GM21737 (cell line): ENCODE measurements at regions not wholly inside any gene's neighbourhood (a gene's known extent, or its start where the extent isn't known, plus 50 kb on each side); places are given as distances from the start of the nearest gene placed in this dataset.
"Not testable (repeated sequence)": the region's sequence is repeated elsewhere in the genome, so short reads cannot be mapped to it uniquely, and the experiment has no call there.

Experiments used
- ATAC-seq: cut with Tn5 transposase; IDR thresholded peaks from one replicate; pipeline ENCODE4 v1.9.1; 2021; ENCODE audit warnings: mild to moderate bottlenecking, moderate library complexity; ENCODE audit not compliant: unreplicated experiment

DNA sequence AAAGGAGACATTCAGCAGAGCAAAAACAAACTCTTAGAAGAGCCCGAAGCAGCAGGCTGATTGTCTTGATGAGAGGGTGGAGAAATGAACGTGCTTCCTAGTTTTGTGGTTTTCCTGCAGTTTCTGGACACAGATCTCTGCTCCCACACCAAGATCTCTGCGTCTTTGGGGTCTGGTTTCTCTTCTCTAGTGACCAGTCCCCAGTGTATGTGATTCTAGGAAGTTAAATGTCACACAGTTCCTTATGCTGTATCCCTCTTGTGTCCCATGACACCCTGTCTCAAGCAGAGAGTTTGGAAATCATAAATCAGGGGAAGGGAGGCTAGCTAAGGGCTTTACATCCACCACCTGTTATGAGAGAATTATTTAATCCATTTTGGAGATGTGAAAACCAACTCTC is 55.4 kb upstream of the KLF14 start:
- ATAC-seq, result no peak

DNA sequence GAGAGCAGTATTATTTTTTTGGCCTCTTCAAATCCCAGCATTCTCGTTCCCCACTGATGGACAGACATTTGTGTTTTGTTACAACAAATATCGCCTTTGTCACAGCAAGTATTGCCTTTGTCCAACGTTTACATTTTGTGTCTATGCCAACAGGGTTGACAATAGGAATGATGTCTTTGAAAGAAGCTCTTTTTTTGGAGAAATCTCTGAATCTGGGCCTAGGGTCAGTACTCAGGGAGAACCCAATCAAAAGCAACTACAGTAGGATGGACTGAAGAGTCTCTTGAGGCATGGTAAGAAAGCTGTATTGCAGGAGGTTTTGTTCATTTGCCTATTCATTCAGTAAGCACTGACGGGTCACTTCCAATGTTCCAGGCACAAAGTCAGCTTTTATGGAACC is 57.7 kb upstream of the KLF14 start:
- ATAC-seq, result no peak

DNA sequence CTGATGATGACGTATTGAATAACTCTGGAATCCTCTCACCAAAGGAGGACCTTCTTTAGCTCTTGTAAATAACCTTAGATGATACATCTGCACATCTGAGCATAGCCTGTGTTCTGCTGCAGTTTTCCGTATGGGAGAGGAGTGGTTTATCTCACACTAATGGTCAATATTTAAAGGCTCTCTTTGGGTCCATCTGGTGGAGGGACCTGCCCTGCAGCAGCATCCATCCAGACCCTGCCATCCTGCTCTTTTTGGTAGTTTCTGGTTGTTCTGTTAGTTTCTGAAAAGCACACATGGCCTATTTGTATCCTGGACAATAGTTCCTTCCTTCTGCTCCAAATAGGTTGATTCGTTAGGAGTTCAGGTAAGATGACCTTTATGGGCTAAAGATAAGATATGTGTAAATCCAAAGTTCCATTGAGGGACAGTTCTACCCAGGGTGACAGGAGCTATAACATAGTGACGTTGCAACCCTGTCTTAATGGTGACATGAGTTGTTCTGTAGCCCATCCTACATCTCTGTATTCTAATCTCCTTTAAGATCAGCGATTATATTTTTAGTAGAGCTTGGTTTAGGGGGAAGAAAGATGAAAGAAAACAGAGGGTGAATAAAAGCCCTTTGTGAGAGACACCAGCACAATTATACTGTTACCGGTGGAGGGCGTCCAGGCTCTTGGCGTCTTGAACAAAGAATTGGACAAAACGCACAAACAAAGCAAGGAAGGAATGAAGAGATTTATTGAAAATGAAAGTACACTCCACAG is 60.0 kb upstream of the KLF14 start:
- no peak for ATAC-seq

DNA sequence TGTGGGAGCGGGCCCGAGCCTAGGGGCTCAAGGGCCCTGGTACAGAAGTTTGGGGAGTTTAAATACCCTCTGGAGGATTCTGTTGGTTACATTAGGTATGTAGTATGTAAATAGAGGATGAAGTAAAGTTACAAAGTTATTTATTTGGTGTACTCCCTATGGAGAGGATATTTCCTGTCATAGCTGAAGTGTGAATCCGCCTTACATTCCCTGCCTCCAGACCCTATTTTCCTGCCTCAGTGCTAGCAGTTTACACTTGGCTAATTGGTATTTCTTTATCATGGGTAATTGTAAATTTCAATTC is 60.6 kb upstream of the KLF14 start:
- ATAC-seq, result no peak

DNA sequence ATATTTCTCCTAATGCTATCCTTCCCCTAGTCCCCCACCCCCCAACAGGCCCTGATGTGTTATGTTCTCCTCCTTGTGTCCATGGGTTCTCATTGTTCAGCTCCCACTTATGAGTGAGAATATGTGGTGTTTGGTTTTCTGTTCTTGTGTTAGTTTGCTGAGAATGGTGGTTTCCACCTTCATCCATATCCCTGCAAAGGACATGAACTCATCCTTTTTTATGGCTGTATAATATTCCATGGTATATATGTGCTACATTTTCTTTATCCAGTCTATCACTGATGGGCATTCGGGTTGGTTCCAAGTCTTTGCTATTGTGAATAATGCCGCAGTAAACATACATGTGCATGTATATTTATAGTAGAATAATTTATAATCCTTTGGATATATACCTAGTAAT is 62.4 kb upstream of the KLF14 start:
- not testable (repeated sequence) for ATAC-seq

DNA sequence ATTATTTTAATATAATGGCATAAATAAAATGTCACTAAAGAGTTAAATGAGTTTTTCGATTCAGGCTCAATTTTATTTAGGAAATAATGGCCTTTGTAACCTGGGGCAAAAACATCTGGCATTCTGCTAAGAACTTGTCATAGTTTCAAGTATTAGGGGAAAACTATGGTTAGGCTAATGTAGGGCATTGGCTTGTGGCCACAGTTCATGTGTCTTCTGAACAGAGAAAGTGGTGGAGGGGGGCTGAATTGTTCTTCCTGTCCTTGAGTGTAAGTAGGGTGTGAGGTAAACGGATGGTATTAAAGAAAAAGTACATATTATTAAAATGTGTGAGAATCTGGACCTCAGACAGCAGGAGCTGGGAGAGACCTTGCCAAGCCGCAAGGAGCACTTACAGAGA is 69.1 kb upstream of the KLF14 start:
- ATAC-seq, result no peak

DNA sequence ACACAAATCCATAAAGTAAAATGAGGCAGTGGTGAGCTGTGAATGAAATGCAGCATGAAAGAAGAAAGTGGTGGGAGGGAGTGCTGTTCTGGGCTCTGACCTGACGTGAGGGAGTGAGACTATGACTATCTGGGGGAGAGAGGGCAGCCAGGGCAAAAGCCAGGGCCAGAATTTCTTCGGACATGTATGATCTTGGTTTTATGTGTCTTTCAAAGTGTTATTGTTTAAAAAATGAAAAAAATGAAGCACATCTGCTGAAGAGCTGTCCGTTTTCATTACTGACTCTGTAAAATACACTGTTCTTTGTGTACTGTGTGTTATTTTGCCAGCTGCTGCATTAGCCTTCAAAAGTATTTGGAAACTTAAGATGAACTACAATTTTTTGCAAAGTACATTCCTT is 70.2 kb upstream of the KLF14 start:
- no peak for ATAC-seq

DNA sequence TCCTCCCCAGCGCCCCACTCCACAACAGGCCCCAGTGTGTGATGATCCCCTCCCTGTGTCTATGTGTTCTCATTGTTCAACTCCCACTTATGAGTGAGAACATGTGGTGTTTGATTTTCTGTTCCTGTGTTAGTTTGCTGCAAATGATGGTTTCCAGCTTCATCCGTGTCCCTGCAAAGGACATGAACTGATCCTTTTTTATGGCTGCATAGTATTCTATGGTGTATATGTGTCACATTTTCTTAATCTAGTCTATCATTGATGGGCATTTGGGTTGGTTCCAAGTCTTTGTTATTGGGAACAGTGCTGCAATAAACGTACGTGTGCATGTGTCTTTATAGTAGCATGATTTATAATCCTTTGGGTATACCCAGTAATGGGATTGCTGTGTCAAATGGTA is 78.8 kb upstream of the KLF14 start:
- not testable (repeated sequence) for ATAC-seq

DNA sequence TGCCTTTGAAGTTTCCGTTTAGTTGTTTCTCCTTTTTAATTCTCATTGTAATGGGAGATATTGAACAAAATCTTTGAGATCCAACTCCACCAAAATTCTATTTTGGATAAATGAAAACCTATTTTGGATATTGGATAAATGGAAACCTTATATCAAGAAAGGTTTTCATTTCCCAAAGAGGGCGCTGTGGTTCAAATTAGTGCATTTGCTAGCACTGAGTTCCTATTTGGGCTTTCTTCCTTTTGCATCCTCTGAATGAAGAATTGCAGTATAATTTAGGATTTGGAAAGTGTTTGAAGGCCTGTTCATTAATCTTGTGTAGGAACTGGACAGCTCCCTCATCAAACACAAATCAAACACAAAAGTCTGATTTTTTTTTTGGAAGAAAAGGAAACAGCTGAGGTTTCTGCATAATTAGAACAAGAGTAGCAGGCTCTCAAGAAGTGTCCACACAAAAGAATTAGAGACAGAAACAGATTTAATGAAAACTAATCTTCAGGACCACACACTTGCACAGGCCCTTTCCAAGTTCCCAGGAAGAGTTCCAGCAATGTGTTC is 80.8 kb upstream of the KLF14 start:
- ATAC-seq, result no peak

DNA sequence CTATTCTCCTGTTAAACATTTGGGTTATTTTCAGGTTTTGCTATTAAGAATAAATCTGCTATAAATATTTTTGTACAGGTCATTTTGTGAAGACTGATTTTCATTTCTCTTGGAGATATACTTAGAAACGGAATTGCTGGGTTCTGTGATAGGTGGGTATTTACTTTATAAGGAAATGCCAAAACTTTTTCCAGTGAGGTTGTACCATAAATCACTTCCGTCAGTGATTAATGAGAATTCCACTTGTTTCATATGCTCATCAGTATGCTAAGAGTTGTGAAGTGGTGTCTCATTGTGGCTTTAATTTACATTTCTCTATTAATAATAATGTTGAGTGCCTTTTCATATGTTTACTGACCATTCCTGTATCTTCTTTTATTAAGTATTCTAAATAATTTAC is 84.0 kb upstream of the KLF14 start:
- no peak for ATAC-seq

DNA sequence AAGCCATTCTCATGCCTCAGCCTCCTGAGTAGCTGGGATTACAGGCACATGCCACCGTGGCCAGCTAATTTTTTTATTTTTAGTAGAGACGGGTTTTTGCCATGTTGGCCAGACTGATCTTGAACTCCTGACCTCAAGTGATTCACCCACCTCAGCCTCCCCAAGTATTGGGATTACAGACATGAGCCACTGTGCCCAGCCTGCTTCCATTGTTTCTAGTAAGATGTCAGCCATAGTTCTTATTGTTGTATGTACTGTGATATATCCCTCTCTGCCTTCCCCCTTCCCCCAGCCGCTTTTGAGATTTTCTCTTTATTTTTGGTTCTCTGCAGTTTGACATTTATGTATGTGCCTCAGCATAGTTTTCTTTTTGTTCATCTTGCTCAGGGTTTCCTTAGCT is 87.9 kb upstream of the KLF14 start:
- ATAC-seq, result no peak

DNA sequence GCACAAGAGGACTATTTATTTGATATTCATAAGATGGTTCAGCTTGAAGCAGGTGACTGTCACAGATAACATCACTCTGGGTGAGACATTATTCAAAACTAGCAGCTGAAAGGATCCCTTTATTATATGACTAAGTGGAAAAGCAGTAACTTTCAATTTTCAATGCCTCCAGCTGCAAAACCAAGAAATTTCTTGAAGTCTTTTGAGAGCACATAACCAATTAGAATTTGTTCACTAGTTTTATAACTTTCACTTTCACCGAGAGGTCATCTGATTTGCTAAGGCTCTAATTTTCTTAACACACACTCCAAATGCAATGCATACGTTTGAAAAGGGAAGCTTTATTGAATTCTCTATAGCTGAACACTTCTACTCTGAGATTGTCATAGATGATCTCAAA is 88.6 kb upstream of the KLF14 start:
- ATAC-seq, result no peak

DNA sequence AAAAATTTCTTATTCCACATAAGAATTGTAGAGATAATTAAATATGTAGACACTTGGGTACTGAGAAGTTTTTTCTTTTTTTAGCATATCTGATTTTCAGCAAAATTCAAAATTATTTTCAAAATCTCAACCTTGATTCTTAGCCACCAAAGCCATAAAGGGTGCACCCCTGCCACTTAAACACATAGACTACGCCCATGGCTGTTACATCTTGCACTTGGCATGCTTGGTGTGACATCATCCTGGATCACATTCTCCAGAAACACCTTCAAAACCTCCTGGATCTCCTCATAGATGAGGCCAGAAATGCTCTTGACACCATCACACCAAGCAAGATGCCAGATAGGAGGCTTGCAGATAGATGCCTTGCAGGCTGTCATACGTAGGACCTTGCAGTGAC is 89.1 kb upstream of the KLF14 start:
- ATAC-seq, result no peak

DNA sequence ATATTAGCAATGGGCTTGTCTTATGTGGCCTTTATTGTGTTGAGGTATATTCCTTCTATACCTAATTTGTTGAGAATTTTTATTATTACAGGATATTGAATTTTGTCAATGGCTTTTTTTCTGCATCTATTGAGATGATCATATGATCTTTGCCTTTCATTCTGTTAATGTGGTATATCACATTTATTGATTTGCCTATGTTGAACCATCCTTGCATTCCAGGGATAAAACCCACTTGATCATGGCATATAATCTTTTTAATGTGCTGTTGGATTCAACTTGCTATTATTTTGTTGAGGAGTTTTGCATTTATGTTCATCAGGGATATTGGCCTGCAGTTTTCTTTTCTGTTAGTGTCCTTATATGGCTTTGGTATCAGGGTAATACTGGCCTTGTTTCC is 91.8 kb upstream of the KLF14 start:
- no peak for ATAC-seq

DNA sequence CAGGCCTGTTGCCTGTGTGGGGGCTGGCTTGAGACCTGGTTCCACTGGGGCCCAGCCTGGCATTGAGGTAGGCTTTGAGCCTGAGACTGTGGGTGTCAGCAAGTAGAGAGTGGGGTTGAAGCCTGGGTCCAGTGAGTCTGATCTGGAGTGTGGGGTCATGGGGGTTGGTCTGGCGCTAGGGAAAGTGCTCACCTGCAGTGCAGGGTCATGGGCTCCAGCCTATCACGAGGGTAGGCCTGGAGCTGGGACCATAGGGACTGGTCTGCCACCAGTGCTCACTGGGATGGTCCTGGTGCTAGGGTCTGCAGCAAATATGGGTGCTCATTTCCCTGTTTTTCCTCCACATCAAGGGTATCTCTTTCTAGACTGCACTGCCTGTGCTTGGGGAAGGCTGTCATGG is 95.4 kb upstream of the KLF14 start:
- no peak for ATAC-seq

DNA sequence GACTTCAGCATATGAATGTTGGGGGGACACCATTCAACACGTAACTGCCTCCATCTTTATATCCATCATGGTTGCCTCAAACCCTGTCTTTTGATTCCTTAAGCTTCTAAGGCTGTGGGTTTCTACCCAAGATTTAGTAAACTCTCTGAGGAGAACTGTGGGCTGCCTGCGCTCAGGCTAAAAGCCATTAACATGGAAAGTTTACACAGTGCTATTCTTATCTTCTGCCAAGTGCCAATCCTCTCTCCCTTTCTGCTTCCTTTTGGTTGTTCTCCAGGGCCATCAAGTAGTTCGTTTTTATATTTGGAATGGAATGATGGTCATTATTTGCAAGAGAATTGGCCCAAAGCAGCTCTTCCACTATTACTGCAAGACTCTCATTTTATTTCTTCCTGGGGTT is 97.3 kb upstream of the KLF14 start:
- no peak for ATAC-seq

DNA sequence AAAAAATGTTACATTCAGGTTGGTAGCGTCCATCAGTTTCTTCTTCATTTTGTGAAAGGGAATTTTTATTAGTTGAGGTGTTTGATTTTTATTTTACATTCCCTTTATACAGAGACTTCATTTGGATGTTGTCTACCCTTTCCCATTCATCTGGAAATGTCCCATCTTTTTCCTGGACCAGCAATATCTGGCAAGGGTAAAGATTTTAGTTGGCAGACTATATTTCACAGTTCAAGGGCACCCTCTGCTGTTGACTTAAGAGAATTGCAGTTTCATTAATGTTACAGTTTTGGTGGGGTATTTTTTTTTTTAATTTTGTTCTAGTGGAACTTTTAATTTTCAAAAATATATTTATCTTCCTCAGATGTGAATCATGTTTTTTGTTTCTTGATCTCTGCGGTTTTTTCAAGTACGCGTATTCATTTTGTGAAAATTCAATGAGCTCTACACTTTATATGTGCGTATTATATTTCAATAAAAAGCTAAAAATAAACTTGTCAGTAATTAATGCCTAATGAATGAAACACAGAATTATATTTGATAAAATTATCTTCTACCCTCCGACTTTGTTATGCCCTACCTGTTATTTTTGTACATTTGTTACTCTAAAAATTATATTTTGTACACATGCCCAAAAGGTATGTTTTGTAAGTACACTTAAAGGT is 97.9 kb upstream of the KLF14 start:
- no peak for ATAC-seq

DNA sequence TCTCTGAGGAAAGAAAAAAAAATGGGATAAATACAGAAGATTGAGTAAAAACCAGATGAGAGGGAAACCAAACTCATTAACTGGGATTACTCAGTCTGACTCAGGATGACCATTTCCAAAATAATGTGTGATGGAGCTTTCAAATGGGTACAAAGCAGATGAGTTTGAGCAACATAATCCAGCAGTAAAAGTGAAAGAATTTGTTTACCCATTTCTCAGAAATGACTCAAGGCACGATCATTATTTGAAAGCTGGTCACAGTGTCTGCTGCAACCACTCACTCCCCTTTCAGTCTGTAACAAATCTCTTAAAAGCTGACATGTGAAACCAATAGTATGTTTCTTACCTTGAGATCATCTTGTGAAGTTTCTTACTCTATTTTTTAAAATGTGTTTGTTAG is 104.7 kb upstream of the KLF14 start:
- ATAC-seq, result no peak

DNA sequence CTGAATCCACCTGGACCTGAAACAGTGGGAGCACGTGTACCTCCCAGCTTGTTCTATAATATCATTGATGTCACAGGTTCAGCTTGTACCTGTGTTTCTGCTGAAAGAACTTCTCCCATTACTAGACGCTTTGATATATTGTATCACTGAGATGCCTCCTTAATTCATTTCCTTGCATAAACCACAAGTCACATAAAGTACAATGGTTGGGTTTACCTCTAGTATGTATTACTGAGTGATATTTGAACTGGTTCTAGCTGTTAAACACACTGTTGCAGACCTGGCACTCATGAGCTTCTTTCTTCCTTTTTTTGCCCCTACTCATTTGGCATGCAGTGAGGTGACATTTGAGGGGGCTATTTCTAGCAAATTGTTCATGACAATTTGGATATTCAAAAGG is 106.6 kb upstream of the KLF14 start:
- ATAC-seq, result no peak

DNA sequence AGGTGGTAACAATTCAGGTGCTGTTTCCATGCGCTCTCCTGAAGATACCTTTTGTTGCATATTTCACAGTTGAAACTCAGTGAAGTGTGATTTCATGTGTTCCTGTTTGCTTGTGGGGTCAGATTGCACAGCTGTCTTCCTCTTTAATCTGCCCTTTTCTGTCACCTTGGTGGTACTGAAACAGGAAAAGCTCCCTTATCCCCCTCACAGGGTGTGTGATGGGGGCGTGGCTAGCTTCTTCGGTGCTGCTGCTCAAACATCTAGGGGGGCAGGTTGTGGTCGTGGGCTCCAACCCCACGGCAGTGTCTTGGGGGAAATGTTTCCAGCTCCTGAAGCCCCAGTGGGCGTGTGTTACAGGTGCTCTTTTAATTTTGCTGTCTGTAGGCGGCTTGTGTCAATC is 107.4 kb upstream of the KLF14 start:
- no peak for ATAC-seq

DNA sequence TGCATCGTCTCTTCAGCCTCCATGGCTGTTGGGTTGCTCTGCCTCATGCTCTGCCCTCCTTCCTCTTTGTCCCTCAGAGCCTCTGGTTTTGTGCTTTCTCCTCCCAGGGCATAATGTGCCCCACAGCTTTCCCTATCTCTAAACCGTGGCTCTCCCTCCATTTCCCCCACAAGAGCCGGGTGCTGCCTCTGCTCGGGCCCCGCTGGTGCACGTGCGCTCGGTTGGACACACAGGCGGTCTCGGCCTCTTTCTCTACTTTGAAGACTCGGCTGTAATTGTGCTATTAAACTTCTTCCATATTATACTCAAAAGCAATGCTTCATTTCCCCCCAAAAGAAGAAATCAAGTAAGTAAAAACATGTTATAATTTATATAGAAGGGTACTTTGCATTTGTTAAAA is 109.7 kb upstream of the KLF14 start:
- ATAC-seq, result no peak

DNA sequence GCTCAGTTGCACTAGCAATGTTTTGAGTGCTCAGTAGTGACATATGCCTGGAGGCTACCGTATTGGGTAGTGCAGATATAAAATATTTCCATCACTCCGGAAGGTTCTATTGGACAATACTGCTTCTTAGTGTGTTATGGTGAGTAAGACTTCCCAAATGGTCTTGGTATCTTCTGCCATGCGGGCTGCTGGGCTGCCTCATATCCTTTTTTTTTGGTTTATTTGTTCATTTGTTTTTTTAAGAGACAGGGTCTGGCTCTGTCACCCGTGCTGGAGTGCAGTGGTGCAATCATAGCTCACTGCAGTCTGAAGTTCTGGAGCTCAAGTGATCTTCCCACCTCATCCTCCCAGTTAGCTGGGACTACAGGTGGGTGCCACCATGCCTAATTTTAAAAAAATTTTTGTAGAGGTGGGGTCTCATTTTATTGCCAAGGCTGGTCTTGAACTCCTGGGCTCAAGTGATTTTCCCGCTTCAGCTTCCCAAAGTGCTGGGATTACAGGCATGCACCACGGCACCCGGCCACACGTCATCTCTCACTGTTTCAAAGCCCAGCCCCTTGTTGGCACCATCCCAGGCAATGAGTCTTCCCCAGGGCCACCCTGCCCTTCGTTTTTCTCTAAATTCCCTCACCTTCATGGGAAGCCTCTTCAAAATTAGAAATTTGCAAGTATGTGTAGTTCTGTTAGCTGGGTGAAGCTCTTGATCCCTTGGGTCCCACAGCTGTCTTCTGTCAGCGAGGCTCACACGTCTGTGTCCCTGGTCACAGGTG is 111.0 kb upstream of the KLF14 start:
- ATAC-seq, result no peak
